ENCODE measurements at regions not wholly inside any gene's neighbourhood (a gene's known extent, or its start where the extent isn't known, plus 50 kb on each side); places are given as distances from the start of the nearest gene placed in this dataset.
"Not testable (repeated sequence)": the region's sequence is repeated elsewhere in the genome, so short reads cannot be mapped to it uniquely, and the experiment has no call there.

GRCh38 chrX:52261125-52261462 is 76.4 kb downstream of the MAGED4 start:
- intact Hi-C loops (cut with micrococcal nuclease), result loop anchor here (1.0 to 10.0 kb wide), 7 partner anchors 368 to 834 kb away; partner anchors contain the start of genes KANTR and MAGED1

DNA sequence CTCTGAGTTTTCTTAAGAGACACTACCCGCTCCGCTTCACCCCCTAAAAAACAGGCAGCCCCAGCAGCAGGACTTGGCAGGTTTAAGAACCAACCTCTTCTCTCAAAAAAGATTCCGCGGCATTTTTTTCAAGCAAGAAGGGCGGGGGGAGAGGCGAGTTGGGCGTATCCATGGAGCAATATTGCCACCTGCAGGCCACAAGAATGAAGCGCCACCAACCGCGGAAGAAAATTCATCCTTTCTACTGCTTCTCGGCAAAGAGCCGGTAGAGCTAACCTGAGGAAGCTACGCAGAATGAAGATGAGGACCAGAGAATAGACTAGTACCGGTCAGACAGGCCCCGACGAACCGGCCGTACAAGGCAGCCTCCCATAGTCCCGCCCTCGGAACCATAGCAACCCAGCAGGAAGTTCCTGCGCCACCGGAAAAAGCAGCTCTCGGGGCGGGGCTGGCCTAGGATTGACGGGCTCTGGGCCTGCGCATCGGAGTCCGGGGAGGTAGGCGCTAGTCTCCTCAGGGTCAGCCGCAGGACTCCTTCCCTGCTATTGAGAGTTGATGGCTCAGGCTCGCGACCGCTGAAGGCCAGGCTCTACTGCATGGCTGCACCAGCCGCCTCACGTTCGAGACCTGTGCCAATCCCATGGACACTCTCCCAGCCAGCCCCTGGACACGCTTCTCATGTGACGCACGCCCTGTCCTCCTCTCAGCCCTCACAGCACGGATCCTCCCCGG is 76.9 kb downstream of the MAGED4 start:
- intact Hi-C loops (cut with micrococcal nuclease), result loop anchor here (1.0 to 10.0 kb wide), 7 partner anchors 369 to 833 kb away; partner anchors contain the start of genes KANTR and MAGED1

DNA sequence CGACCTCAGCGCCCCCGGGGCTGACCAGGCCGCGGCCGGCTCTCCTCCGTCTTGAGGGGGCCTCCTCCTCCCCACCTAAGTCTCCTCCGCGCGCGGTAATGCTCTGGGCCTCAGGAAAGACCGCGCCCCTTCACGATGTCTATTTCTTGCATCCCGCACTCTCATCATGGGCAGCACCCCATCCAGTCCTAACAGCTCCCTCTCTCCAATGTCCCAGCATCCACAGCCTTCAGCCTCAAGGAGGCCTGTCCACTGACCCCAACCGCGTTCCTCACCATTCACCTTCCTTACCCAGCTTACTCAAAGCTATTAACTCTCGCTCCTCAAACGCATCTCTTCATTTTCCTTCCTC is 77.5 kb downstream of the MAGED4 start:
- intact Hi-C loops (cut with micrococcal nuclease), result loop anchor here (10.0 kb wide), 1 partner anchor 833 kb away; the partner anchor contains the start of gene KANTR

- intact Hi-C loops (cut with micrococcal nuclease), result loop anchor here (10.0 kb wide), 1 partner anchor 831 kb away; the partner anchor contains the start of gene KANTR
Observed at GRCh38 chrX:52263417-52263816, 78.7 kb downstream of the MAGED4 start.

- intact Hi-C loops (cut with micrococcal nuclease), result loop anchor here (10.0 kb wide), 1 partner anchor 829 kb away; the partner anchor contains the start of gene KANTR
Observed at GRCh38 chrX:52265713-52266112, 81.0 kb downstream of the MAGED4 start.

DNA sequence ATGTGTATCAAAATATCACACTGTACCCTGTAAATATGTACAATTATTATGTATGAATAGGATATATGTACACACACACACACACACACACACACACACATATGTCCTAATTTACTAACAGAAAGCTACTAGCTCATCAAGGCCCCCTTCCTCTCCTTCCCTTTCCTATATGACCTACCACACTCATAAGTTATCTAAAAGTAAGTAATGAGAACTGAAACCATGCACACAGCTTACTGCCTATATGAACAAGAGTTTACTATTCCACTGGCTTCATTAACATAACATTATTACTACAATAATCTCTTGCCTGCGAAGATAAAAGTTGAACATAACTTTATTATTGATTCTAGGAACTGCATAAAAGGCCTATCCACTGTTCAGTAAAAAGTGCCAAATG is 83.8 kb downstream of the MAGED4 start:
- intact Hi-C loops (cut with micrococcal nuclease), result loop anchor here (10.0 kb wide), 1 partner anchor 826 kb away; the partner anchor contains the start of gene KANTR

DNA sequence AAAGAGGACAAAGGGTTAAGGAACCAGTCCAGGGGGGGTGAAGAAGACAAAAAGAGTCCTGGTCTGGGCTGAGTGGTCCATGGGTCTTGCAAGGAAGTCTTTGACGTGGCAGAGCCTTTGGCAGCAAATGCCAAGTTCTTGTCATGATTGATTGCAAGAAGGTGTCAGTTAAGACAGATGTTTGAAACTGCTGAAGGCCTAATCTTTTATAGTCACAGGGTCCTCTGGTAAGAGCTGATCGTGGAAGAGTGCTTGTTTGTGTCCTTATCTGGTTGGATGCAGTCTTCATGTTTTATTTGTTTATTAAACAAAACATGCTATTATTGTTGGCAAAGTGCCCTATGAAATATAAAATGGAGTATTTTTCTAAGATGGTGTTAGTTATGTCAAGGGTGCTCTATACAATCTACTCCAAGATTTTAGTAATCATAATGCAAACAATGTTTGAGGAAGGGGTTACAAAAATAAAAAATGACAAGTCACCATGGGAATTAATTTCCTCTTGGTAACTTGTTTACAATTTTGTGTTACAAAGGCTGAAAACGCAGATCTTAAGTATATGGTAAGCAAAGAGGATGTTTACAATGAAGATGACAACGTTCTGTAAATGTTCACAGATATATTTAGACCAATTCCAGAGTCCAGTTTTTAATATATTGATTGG is 85.9 kb downstream of the MAGED4 start:
- intact Hi-C loops (cut with micrococcal nuclease), result no loop called here

DNA sequence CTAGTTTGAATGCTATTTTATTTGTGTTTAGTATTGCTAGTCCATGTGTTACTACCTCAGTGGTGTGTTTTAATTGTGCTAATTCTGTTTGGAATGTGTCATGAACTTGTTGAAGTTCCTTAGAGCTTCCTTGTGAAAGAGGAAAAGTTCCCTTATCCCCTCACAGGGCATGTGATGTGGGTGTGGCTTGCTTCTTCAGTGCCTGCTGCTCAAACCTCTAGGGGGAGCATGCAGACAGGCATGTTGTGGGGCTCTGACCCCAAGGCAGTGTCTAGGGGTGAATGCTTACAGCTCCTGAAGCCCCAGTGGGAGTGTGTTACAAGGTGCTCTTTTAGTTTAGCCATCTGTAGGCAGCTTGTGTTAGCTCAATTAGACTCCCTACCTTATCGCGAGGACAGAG is 86.5 kb downstream of the MAGED4 start:
- intact Hi-C loops (cut with micrococcal nuclease), result no loop called here

- intact Hi-C loops (cut with micrococcal nuclease), result no loop called here
Observed at GRCh38 chrX:52277666-52278065, 91.2 kb upstream of the XAGE2 start.

- intact Hi-C loops (cut with micrococcal nuclease), result no loop called here
Observed at GRCh38 chrX:52280812-52281211, 88.0 kb upstream of the XAGE2 start.

- intact Hi-C loops (cut with micrococcal nuclease), result no loop called here
Observed at GRCh38 chrX:52284865-52285264, 84.0 kb upstream of the XAGE2 start.

DNA sequence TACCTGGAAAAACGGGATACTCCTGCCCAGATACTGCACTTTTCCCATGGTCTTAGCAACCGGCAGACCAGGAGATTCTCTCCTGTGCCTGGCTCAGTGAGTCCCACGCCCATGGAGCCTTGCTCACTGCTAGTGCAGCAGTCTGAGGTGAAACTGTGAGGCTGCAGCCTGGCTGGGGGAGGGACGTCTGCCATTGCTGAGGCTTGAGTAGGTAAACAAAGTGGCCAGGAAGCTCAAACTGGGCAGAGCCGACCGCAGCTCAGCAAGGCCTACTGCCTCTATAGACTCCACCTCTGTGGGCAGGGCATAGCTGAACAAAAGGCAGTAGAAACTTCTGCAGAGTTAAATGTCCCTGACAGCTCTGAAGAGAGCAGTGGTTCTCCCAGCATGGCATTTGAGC is 69.9 kb upstream of the XAGE2 start:
- intact Hi-C loops (cut with micrococcal nuclease), result not testable (repeated sequence)

DNA sequence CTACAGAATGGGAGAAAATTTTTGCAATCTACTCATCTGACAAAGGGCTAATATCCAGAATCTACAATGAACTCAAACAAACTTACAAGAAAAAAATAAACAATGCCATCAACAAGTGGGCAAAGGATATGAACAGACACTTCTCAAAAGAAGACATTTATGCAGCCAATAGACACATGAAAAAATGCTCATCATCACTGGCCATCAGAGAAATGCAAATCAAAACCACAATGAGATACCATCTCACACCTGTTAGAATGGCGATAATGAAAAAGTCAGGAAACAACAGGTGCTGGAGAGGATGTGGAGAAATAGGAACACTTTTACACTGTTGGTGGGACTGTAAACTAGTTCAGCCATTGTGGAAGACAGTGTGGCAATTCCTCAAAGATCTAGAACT is 60.3 kb upstream of the XAGE2 start:
- intact Hi-C loops (cut with micrococcal nuclease), result not testable (repeated sequence)

Data from T-helper 1 cell treated with Interleukin-12 subunit alpha and Interleukin-12 subunit beta and Interleukin-4 antibody, amounts not matched to agents 30 ng/mL and 1 ng/mL, for 36 hours (primary cell).